OCI-LY7 (cell line): ENCODE measurements at regions not wholly inside any gene's neighbourhood (a gene's known extent, or its start where the extent isn't known, plus 50 kb on each side); places are given as distances from the start of the nearest gene placed in this dataset.

Experiments
- CTCF ChIP-seq: fragments of 200-600 bp; sonication (generic); conservative IDR thresholded peaks from 2 replicates; pipeline ENCODE4 v1.5.1; 2014; ENCODE audit warnings: mild to moderate bottlenecking, antibody characterized with exemption, low read length, moderate library complexity, mixed read lengths
- EZH2phosphoT487 ChIP-seq: fragments of 200-600 bp; sonication (generic); IDR thresholded peaks from 2 replicates; pipeline ENCODE4 v1.6.1; 2018; ENCODE audit warnings: low read depth, borderline replicate concordance, mild to moderate bottlenecking, mixed run types, antibody characterized with exemption, low read length, moderate library complexity, mixed read lengths

- TF ChIP-seq CTCF (no peak), EZH2phosphoT487 (no peak)
Measured at GRCh38 chr3:167887096-167887495, 151.6 kb downstream of the SERPINI1 start.
